GM23338 (cell line): ENCODE measurements at regions not wholly inside any gene's neighbourhood (a gene's known extent, or its start where the extent isn't known, plus 50 kb on each side); places are given as distances from the start of the nearest gene placed in this dataset.

Experiments used
- ATAC-seq: fragments of 200-7000 bp; cut with Tn5 transposase; 3 replicates; pipeline ENCODE4 v1.9.1; 2020
- DNase-seq: peaks from one replicate; pipeline ENCODE4 v3.0.0-alpha.2; 2015; ENCODE audit warnings: low spot score
- H2AFZ ChIP-seq: fragments of 200-600 bp; sonication (generic); 2 replicates; pipeline ENCODE4 v1.8.0; 2016; ENCODE audit warnings: antibody characterized with exemption, mild to moderate bottlenecking, moderate library complexity
- H3F3A ChIP-seq: fragments of 200-600 bp; sonication (generic); replicated peaks from 2 replicates; pipeline ENCODE4 v1.8.0; 2017; ENCODE audit warnings: antibody characterized with exemption, mixed run types, low read depth
- H3K27ac ChIP-seq: fragments of 200-600 bp; sonication (generic); 2 replicates; pipeline ENCODE4 v1.6.1; 2016; ENCODE audit warnings: low read depth
- H3K27me3 ChIP-seq: fragments of 200-600 bp; sonication (generic); 2 replicates; pipeline ENCODE4 v1.8.0; 2016; ENCODE audit warnings: mild to moderate bottlenecking, mixed run types, moderate library complexity; ENCODE audit not compliant: insufficient read depth
- H3K36me3 ChIP-seq: fragments of 200-600 bp; sonication (generic); 2 replicates; pipeline ENCODE4 v1.8.0; 2016; ENCODE audit warnings: mild to moderate bottlenecking; ENCODE audit not compliant: insufficient read depth
- H3K4me1 ChIP-seq: fragments of 200-600 bp; sonication (generic); 2 replicates; pipeline ENCODE4 v1.8.0; 2016; ENCODE audit warnings: mild to moderate bottlenecking, moderate library complexity; ENCODE audit not compliant: insufficient read depth
- H3K4me2 ChIP-seq: fragments of 200-600 bp; sonication (generic); 2 replicates; pipeline ENCODE4 v1.7.1; 2017; ENCODE audit warnings: mixed run types
- H3K4me3 ChIP-seq: fragments of 200-600 bp; sonication (generic); 2 replicates; pipeline ENCODE4 v1.6.1; 2016; ENCODE audit warnings: mixed run types
- H3K79me2 ChIP-seq: fragments of 200-600 bp; sonication (generic); replicated peaks from 2 replicates; pipeline ENCODE4 v1.8.0; 2017; ENCODE audit warnings: mild to moderate bottlenecking; ENCODE audit not compliant: insufficient read depth
- H3K9me2 ChIP-seq: fragments of 200-600 bp; sonication (generic); 2 replicates; pipeline ENCODE4 v1.8.0; 2017; ENCODE audit not compliant: insufficient read depth
- H4K20me1 ChIP-seq: fragments of 200-600 bp; sonication (generic); replicated peaks from 2 replicates; pipeline ENCODE4 v1.8.0; 2017; ENCODE audit warnings: mild to moderate bottlenecking; ENCODE audit not compliant: insufficient read depth
- H3K27ac Mint-ChIP-seq: 2 replicates; pipeline ENCODE4 v1.8.0; 2020; ENCODE audit warnings: inconsistent platforms, mild to moderate bottlenecking, moderate library complexity, mixed read lengths
- H3K27me3 Mint-ChIP-seq: 3 replicates; pipeline ENCODE4 v1.8.0; 2022; ENCODE audit warnings: low read depth, mild to moderate bottlenecking, moderate library complexity, mixed read lengths, inconsistent platforms; ENCODE audit not compliant: insufficient read depth, poor library complexity
- H3K36me3 Mint-ChIP-seq: 3 replicates; pipeline ENCODE4 v1.8.0; 2021; ENCODE audit warnings: low read depth, mild to moderate bottlenecking, inconsistent platforms, moderate library complexity, mixed read lengths
- H3K4me1 Mint-ChIP-seq: 3 replicates; pipeline ENCODE4 v1.8.0; 2020; ENCODE audit warnings: mild to moderate bottlenecking, inconsistent platforms, mixed read lengths
- H3K4me3 Mint-ChIP-seq: 3 replicates; pipeline ENCODE4 v1.8.0; 2021; ENCODE audit warnings: moderate library complexity, mild to moderate bottlenecking, inconsistent platforms, mixed read lengths
- H3K9me3 Mint-ChIP-seq: 3 replicates; pipeline ENCODE4 v1.8.0; 2020; ENCODE audit warnings: moderate library complexity, mild to moderate bottlenecking, inconsistent platforms, mixed read lengths
- CREB1 ChIP-seq: fragments of 250-450 bp; sonication (Bioruptor Pico); IDR thresholded peaks from 2 replicates; pipeline ENCODE4 v1.5.0; 2020; ENCODE audit warnings: low read depth, mild to moderate bottlenecking, moderate library complexity
- EZH2 ChIP-seq: fragments of 200-600 bp; sonication (generic); IDR thresholded peaks from one replicate; pipeline ENCODE4 v1.8.0; 2017; ENCODE audit warnings: antibody characterized with exemption, mild to moderate bottlenecking, low read depth; ENCODE audit not compliant: unreplicated experiment
- EZH2phosphoT487 ChIP-seq: fragments of 200-600 bp; sonication (generic); IDR thresholded peaks from one replicate; pipeline ENCODE4 v1.8.1; 2018; ENCODE audit warnings: antibody characterized with exemption; ENCODE audit not compliant: unreplicated experiment
- JUNB ChIP-seq: IDR thresholded peaks from one replicate; pipeline ENCODE4 v1.6.1; 2016; ENCODE audit warnings: antibody characterized with exemption; ENCODE audit not compliant: unreplicated experiment
- NANOG ChIP-seq: IDR thresholded peaks from 2 replicates; pipeline ENCODE4 v1.6.1; 2016; ENCODE audit warnings: antibody characterized with exemption, borderline replicate concordance
- POLR2AphosphoS5 ChIP-seq: IDR thresholded peaks from 2 replicates; pipeline ENCODE4 v1.6.1; 2016; ENCODE audit warnings: antibody characterized with exemption, low read depth
- STAT1 ChIP-seq: IDR thresholded peaks from one replicate; pipeline ENCODE4 v1.6.1; 2016; ENCODE audit warnings: antibody characterized with exemption; ENCODE audit not compliant: unreplicated experiment
- ZNF114 ChIP-seq: fragments of 250-450 bp; sonication (Bioruptor Pico); IDR thresholded peaks from 2 replicates; pipeline ENCODE4 v1.5.0; 2020; ENCODE audit warnings: mild to moderate bottlenecking, moderate library complexity
- ZNF331 ChIP-seq: fragments of 250-450 bp; sonication (Bioruptor Pico); IDR thresholded peaks from 2 replicates; pipeline ENCODE4 v1.5.0; 2020; ENCODE audit warnings: low read depth, mild to moderate bottlenecking, moderate library complexity
- TF ChIP-seq, protein P1 (sequence below), 2 experiments: fragments of 200-600 bp in 1 of 2; sonication (generic) in 1 of 2; conservative IDR thresholded peaks; 2 replicates each; pipeline versions ENCODE4 v1.5.1 to v1.6.1; 2016 to 2017; ENCODE audit warnings: antibody characterized with exemption in 2 of 2, low read depth in 2 of 2, mild to moderate bottlenecking in 2 of 2, moderate library complexity in 1 of 2
- TF ChIP-seq, protein P2 (sequence below): fragments of 250-450 bp; sonication (Bioruptor Pico); IDR thresholded peaks from 2 replicates; pipeline ENCODE4 v1.5.0; 2020; ENCODE audit warnings: mild to moderate bottlenecking, moderate library complexity
- TF ChIP-seq, protein P3 (sequence below): IDR thresholded peaks from 2 replicates; pipeline ENCODE4 v1.6.1; 2016; ENCODE audit warnings: antibody characterized with exemption
- TF ChIP-seq, protein P4 (sequence below): IDR thresholded peaks from one replicate; pipeline ENCODE4 v1.6.1; 2018; ENCODE audit warnings: antibody characterized with exemption; ENCODE audit not compliant: unreplicated experiment

DNA sequence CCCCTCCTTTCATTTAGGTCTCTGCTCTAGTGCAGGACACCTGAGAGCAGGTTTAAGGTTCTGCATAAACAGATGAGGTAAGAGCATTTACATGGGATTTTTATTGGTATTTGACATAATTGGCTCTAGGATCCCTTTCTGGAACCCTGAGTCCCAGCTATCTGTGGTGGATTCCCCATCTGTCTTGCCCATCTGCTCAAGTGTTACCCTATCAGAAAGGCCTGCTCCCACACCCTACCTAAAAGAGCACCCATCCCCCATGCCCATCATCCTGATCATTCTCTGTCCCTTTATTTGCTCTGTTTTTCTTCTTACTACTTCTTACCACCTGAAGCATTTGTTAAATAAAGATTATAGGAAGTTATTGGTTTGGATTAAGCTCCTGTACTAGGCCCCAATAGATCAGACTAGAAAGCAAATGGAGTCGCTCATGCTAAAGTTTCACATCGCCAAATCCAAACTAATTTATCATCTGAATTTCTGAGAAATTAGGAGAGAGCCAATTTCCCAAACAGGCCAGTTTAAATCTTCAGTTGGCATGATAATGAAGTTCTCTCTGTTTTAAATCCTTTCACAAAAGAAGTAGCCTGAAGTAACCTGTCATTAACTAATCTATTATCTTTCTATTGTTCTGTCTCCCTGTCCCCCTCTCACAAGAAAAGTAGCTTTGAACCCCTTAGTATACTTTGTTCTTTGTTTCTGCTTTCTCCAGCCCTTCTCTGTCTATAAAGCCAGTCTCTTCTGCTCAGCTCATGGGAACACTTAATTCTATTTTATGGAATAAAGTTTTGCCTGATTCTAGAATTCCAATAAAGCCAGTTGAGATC lies 178.6 kb downstream of the ZNF674 start:
- peak; percentile 50 for ATAC-seq
- DNase-seq = peak; percentile 3
- no peaks in the 10 kb centered on the region for H3K36me3 ChIP-seq
- H3K4me2 ChIP-seq = no peak overlapping the region
- H3K9me2 ChIP-seq = no peaks in the 10 kb centered on the region
- H2AFZ ChIP-seq = no peak overlapping the region
- H3F3A ChIP-seq = no peaks in the 10 kb centered on the region
- H3K4me3 ChIP-seq = no peak overlapping the region
- Mint-ChIP-seq H3K9me3 (peaks cover 2% of the 10 kb centered on the region; the same call in 1 of the 3 replicates), H3K4me3 (no peak overlapping the region), H3K36me3 (peaks cover 2% of the 10 kb centered on the region; the same call in 1 of the 3 replicates), H3K27ac (peak overlapping the region; percentile 85), H3K27me3 (no peaks in the 10 kb centered on the region), H3K4me1 (peaks cover 13% of the 10 kb centered on the region)
- TF ChIP-seq JUNB = no peak
- no peak for TF ChIP-seq EZH2
- TF ChIP-seq, protein P1, sequence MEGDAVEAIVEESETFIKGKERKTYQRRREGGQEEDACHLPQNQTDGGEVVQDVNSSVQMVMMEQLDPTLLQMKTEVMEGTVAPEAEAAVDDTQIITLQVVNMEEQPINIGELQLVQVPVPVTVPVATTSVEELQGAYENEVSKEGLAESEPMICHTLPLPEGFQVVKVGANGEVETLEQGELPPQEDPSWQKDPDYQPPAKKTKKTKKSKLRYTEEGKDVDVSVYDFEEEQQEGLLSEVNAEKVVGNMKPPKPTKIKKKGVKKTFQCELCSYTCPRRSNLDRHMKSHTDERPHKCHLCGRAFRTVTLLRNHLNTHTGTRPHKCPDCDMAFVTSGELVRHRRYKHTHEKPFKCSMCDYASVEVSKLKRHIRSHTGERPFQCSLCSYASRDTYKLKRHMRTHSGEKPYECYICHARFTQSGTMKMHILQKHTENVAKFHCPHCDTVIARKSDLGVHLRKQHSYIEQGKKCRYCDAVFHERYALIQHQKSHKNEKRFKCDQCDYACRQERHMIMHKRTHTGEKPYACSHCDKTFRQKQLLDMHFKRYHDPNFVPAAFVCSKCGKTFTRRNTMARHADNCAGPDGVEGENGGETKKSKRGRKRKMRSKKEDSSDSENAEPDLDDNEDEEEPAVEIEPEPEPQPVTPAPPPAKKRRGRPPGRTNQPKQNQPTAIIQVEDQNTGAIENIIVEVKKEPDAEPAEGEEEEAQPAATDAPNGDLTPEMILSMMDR (conservative IDR thresholded peaks at IDR 0.05; ENCODE audit: low read depth in 2 of 2) = no peak
- TF ChIP-seq, protein P2, sequence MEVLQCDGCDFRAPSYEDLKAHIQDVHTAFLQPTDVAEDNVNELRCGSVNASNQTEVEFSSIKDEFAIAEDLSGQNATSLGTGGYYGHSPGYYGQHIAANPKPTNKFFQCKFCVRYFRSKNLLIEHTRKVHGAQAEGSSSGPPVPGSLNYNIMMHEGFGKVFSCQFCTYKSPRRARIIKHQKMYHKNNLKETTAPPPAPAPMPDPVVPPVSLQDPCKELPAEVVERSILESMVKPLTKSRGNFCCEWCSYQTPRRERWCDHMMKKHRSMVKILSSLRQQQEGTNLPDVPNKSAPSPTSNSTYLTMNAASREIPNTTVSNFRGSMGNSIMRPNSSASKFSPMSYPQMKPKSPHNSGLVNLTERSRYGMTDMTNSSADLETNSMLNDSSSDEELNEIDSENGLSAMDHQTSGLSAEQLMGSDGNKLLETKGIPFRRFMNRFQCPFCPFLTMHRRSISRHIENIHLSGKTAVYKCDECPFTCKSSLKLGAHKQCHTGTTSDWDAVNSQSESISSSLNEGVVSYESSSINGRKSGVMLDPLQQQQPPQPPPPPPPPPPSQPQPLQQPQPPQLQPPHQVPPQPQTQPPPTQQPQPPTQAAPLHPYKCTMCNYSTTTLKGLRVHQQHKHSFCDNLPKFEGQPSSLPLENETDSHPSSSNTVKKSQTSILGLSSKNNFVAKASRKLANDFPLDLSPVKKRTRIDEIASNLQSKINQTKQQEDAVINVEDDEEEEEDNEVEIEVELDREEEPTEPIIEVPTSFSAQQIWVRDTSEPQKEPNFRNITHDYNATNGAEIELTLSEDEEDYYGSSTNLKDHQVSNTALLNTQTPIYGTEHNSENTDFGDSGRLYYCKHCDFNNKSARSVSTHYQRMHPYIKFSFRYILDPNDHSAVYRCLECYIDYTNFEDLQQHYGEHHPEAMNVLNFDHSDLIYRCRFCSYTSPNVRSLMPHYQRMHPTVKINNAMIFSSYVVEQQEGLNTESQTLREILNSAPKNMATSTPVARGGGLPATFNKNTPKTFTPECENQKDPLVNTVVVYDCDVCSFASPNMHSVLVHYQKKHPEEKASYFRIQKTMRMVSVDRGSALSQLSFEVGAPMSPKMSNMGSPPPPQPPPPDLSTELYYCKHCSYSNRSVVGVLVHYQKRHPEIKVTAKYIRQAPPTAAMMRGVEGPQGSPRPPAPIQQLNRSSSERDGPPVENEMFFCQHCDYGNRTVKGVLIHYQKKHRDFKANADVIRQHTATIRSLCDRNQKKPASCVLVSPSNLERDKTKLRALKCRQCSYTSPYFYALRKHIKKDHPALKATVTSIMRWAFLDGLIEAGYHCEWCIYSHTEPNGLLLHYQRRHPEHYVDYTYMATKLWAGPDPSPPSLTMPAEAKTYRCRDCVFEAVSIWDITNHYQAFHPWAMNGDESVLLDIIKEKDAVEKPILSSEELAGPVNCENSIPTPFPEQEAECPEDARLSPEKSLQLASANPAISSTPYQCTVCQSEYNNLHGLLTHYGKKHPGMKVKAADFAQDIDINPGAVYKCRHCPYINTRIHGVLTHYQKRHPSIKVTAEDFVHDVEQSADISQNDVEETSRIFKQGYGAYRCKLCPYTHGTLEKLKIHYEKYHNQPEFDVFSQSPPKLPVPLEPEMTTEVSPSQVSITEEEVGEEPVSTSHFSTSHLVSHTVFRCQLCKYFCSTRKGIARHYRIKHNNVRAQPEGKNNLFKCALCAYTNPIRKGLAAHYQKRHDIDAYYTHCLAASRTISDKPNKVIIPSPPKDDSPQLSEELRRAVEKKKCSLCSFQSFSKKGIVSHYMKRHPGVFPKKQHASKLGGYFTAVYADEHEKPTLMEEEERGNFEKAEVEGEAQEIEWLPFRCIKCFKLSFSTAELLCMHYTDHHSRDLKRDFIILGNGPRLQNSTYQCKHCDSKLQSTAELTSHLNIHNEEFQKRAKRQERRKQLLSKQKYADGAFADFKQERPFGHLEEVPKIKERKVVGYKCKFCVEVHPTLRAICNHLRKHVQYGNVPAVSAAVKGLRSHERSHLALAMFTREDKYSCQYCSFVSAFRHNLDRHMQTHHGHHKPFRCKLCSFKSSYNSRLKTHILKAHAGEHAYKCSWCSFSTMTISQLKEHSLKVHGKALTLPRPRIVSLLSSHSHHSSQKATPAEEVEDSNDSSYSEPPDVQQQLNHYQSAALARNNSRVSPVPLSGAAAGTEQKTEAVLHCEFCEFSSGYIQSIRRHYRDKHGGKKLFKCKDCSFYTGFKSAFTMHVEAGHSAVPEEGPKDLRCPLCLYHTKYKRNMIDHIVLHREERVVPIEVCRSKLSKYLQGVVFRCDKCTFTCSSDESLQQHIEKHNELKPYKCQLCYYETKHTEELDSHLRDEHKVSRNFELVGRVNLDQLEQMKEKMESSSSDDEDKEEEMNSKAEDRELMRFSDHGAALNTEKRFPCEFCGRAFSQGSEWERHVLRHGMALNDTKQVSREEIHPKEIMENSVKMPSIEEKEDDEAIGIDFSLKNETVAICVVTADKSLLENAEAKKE (CRISPR knock-in tag) = no peak
- TF ChIP-seq ZNF331 (CRISPR knock-in tag) = no peak
- TF ChIP-seq CREB1 (CRISPR knock-in tag) = no peak
- TF ChIP-seq POLR2AphosphoS5 = no peak
- TF ChIP-seq, protein P3, sequence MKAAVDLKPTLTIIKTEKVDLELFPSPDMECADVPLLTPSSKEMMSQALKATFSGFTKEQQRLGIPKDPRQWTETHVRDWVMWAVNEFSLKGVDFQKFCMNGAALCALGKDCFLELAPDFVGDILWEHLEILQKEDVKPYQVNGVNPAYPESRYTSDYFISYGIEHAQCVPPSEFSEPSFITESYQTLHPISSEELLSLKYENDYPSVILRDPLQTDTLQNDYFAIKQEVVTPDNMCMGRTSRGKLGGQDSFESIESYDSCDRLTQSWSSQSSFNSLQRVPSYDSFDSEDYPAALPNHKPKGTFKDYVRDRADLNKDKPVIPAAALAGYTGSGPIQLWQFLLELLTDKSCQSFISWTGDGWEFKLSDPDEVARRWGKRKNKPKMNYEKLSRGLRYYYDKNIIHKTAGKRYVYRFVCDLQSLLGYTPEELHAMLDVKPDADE = no peak
- TF ChIP-seq NANOG = no peak
- TF ChIP-seq ZNF114 (CRISPR knock-in tag) = no peak
- TF ChIP-seq EZH2phosphoT487 = no peak
- no peak for TF ChIP-seq STAT1
- TF ChIP-seq, protein P4, sequence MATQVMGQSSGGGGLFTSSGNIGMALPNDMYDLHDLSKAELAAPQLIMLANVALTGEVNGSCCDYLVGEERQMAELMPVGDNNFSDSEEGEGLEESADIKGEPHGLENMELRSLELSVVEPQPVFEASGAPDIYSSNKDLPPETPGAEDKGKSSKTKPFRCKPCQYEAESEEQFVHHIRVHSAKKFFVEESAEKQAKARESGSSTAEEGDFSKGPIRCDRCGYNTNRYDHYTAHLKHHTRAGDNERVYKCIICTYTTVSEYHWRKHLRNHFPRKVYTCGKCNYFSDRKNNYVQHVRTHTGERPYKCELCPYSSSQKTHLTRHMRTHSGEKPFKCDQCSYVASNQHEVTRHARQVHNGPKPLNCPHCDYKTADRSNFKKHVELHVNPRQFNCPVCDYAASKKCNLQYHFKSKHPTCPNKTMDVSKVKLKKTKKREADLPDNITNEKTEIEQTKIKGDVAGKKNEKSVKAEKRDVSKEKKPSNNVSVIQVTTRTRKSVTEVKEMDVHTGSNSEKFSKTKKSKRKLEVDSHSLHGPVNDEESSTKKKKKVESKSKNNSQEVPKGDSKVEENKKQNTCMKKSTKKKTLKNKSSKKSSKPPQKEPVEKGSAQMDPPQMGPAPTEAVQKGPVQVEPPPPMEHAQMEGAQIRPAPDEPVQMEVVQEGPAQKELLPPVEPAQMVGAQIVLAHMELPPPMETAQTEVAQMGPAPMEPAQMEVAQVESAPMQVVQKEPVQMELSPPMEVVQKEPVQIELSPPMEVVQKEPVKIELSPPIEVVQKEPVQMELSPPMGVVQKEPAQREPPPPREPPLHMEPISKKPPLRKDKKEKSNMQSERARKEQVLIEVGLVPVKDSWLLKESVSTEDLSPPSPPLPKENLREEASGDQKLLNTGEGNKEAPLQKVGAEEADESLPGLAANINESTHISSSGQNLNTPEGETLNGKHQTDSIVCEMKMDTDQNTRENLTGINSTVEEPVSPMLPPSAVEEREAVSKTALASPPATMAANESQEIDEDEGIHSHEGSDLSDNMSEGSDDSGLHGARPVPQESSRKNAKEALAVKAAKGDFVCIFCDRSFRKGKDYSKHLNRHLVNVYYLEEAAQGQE = no peak
- H3K4me1 ChIP-seq = peaks cover 8% of the 10 kb centered on the region; the same call in 1 of the 2 replicates
- no peaks in the 10 kb centered on the region for H4K20me1 ChIP-seq
- H3K27me3 ChIP-seq = no peaks in the 10 kb centered on the region
- H3K27ac ChIP-seq = peak overlapping the region; percentile 71; the same call in 1 of the 2 replicates
- H3K79me2 ChIP-seq = no peaks in the 10 kb centered on the region
